ENCODE measurements at regions not wholly inside any gene's neighbourhood (a gene's known extent, or its start where the extent isn't known, plus 50 kb on each side); places are given as distances from the start of the nearest gene placed in this dataset.
A peak's percentile ranks its signal among the peaks of the same experiment; 100 is the strongest.

DNA sequence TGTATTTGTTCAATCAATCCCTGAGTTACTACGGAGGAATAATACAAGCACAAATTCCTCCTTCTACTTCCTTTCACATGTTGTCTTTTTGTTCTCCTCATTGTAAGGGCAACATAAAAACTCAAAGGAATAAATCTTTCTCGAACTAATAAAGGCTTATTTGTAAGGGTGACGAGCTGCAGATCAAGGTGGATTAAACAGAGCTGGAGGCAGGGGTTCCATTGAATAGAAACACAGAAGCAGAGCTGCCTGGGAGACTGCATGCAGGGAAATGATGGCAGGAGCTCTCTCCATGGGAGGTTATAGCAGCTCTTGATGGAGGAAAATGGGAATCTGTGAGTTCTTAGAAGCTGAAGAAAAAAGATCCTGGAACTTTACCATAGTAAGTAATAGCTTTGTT is 160.2 kb downstream of the CYYR1 start:
- ATAC-seq, result no peak
- Mint-ChIP-seq H3K4me3 (no peak overlapping the region), H3K27me3 (ENCODE audit: low read depth) (no peaks in the 10 kb centered on the region), H3K9me3 (no peaks in the 10 kb centered on the region), H3K4me1 (ENCODE audit: low read depth) (no peaks in the 10 kb centered on the region), H3K36me3 (ENCODE audit: insufficient read depth) (no peaks in the 10 kb centered on the region)
- no peak for DNase-seq

DNA sequence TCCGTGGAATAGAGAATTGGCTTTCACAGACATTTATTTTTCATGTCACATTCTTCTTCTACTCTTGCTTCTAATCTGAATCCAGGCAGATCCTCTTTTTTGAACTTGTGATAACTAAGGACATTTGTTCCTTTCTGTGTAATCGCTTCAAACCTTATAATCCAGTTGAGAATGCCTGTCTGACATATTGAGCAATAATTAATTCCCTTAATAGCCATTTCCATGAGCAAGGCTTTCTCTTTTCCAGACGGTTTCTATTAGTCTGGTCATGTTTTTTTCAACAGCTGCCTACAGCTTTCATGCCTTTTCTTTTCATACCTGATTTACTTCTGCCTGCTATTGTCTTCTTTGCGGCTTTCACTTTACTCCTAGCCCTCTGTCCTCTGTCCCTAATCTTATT is 163.4 kb downstream of the CYYR1 start:
- Mint-ChIP-seq H3K4me3 (no peak overlapping the region), H3K9me3 (no peaks in the 10 kb centered on the region), H3K4me1 (ENCODE audit: low read depth) (no peaks in the 10 kb centered on the region), H3K36me3 (ENCODE audit: insufficient read depth) (no peaks in the 10 kb centered on the region), H3K27me3 (ENCODE audit: low read depth) (no peaks in the 10 kb centered on the region)
- no peak for ATAC-seq
- no peak for DNase-seq

DNA sequence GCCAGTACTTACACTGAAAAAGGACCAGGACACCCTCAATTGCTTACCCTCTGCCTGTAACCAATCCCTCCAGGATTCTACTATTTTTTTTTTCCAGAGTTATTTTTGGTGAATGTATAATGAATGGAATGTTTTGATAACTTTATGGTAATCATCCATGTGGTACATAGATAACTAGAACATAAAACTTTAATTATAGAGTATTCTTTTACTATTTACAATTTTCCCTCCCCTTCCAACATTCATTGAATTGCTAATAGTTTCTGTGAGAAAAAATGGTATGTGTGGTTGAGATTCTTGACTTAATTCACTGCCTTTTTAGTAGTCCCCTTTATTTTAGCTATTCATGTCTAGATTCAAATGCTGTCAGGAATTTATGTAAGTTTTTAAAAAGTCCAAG is 164.6 kb downstream of the CYYR1 start:
- Mint-ChIP-seq H3K36me3 (ENCODE audit: insufficient read depth) (no peaks in the 10 kb centered on the region), H3K4me1 (ENCODE audit: low read depth) (no peaks in the 10 kb centered on the region), H3K27me3 (ENCODE audit: low read depth) (no peaks in the 10 kb centered on the region), H3K9me3 (no peaks in the 10 kb centered on the region), H3K4me3 (no peak overlapping the region)
- DNase-seq, result no peak
- no peak for ATAC-seq

DNA sequence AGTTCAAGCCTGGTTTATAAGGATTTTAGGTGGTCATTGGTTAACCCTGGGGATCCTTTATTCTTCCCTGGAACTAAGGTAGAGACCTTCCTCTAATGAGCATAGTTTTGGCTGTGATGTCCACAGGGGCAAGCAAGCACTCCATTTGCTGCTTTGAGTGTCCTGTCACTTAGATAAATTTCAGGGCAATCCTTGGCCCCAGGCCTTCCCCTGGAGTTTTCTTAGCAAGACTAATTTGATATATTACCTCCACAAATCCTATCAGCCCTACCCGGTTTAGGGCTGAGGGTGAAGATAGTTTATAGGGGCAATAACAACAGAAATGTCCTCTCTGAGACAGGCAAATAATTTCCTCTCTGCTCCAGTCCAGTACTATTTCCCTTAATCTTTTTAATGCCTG is 166.6 kb downstream of the CYYR1 start:
- ATAC-seq (no peak), DNase-seq (no peak)
- Mint-ChIP-seq H3K9me3 (no peaks in the 10 kb centered on the region), H3K27me3 (ENCODE audit: low read depth) (no peaks in the 10 kb centered on the region), H3K4me1 (ENCODE audit: low read depth) (no peaks in the 10 kb centered on the region), H3K36me3 (ENCODE audit: insufficient read depth) (no peaks in the 10 kb centered on the region), H3K4me3 (no peak overlapping the region)

DNA sequence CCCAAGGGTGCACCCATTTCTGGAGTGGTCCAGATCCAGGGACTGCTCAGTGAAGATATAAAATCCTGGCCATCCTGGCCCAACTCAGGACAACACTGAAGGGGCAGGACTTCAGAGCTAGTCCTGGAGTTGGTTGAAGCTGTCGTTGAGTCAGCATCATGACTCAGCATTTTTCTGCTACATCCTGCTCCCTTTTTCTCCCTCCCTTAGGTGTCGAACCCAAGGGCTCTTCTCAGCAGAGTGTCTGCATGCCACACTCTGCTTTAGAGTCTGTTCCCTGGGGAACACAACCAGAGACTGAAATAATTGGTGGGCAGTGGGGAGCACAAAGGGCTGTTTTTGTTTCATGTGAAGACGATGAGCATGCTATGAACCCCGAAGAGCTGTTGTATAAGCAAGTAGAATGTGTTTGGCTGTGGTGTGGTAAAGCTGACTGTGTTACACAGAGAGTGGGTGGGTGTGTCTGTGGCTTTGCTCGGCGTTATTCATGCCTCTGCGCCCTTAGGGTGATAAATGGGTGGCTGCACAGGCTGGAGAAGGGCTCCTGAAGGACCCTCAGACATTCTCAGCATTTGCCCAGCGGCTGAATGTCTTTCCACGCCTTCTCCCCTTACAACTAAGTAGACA is 167.2 kb downstream of the CYYR1 start:
- no peaks in the 10 kb centered on the region for H3K27me3 Mint-ChIP-seq (ENCODE audit: low read depth)
- H3K9me3 Mint-ChIP-seq, result no peaks in the 10 kb centered on the region
- H3K4me3 Mint-ChIP-seq, result no peak overlapping the region
- H3K36me3 Mint-ChIP-seq (ENCODE audit: insufficient read depth), result no peaks in the 10 kb centered on the region
- H3K4me1 Mint-ChIP-seq (ENCODE audit: low read depth), result no peaks in the 10 kb centered on the region
- ATAC-seq, result peak; percentile 57 to 69
- DNase-seq, result no peak

DNA sequence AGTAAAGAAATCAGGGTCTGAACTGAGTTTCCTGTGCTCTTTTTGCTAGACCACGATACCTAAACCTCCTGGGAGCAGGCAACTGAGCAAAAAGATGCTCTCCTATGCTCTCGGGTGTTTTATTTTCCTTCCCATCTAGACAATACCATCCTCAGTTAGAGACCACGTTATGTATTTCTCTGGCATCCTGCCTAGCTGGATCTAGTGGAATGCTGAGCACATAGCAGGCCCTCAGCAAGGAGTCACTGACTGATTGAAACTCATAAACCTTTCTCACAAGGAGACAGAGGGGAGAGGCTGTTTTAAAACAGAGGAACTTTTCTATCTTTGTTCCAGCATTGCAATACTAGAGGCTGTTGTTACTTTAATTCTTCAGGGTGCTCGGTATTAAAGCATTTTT is 168.0 kb downstream of the CYYR1 start:
- ATAC-seq, result no peak
- Mint-ChIP-seq H3K9me3 (no peaks in the 10 kb centered on the region), H3K4me1 (ENCODE audit: low read depth) (no peaks in the 10 kb centered on the region), H3K4me3 (no peak overlapping the region), H3K27me3 (ENCODE audit: low read depth) (no peaks in the 10 kb centered on the region), H3K36me3 (ENCODE audit: insufficient read depth) (no peaks in the 10 kb centered on the region)
- no peak for DNase-seq

DNA sequence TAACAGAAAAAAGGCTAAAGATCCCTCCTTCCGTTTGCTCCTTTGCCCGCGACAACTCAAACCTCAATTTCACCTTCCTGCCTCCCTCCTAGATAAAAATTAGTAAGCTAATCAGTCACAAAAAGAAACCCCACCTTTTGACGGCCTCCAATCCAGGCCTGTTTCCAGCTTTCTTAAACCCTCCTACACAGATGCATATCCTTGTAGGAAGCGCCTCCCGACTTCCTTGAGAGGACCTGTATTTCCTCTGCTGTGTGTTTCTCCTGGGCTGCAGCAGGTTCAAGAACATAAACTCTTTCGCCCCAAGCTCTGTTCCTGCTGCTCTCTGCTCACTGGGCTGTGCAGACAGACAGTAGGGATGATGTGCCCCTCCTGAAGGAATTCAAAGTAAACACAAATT is 168.8 kb downstream of the CYYR1 start:
- H3K4me3 Mint-ChIP-seq, result no peak overlapping the region
- ATAC-seq, result no peak
- no peaks in the 10 kb centered on the region for H3K36me3 Mint-ChIP-seq (ENCODE audit: insufficient read depth)

DNA sequence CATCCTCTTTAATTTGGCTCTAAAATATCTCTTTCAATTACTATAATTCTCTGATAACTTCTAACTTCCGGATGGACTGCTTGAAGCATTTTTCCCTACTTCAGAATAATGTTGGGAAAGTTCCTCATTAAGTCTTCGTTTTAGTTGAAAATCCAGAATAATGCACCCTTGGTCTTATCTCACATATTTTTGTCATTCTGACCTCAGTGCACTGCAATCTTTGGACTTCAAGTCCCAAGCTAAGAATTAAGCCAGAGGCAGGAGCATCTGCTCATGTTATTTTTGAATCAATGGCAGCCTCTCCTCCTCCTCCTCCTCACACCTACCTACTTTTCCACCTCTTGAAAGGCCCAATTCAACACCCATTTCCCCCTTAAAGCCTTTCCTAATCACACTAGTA is 169.8 kb downstream of the CYYR1 start:
- H3K4me1 Mint-ChIP-seq (ENCODE audit: low read depth), result no peaks in the 10 kb centered on the region
- DNase-seq (no peak), ATAC-seq (no peak)
- H3K9me3 Mint-ChIP-seq, result no peaks in the 10 kb centered on the region
- no peak overlapping the region for H3K4me3 Mint-ChIP-seq
- H3K27me3 Mint-ChIP-seq (ENCODE audit: low read depth), result no peaks in the 10 kb centered on the region
- H3K36me3 Mint-ChIP-seq (ENCODE audit: insufficient read depth), result no peaks in the 10 kb centered on the region

More for the DNA sequence above, 168.8 kb downstream of the CYYR1 start:
- no peak for DNase-seq
- H3K4me1 Mint-ChIP-seq (ENCODE audit: low read depth), result no peaks in the 10 kb centered on the region
- H3K9me3 Mint-ChIP-seq, result no peaks in the 10 kb centered on the region
- H3K27me3 Mint-ChIP-seq (ENCODE audit: low read depth), result no peaks in the 10 kb centered on the region

DNA sequence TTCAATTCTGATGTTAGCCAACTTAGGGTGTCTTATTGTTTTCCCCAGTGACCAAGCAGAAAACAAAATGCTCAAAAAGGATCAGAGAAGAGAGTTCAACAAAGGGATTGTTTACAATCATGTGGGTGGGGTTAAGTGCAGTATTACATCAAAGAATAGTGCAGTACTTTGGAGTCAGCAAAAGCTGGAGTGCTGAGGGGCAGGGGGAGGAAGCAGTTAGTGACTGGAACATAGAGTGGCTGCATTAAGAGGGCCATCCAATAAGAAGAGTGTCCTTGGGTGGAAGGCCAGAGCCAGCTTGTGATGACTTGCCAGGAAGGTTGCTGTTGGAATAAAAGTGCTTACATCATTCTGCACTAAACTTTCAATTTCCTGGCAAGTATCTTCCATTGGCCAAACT is 175.5 kb downstream of the CYYR1 start:
- Mint-ChIP-seq H3K36me3 (ENCODE audit: insufficient read depth) (no peaks in the 10 kb centered on the region), H3K4me1 (ENCODE audit: low read depth) (no peaks in the 10 kb centered on the region), H3K27me3 (ENCODE audit: low read depth) (no peaks in the 10 kb centered on the region), H3K4me3 (no peak overlapping the region), H3K9me3 (no peaks in the 10 kb centered on the region)
- DNase-seq, result no peak
- ATAC-seq, result no peak

DNA sequence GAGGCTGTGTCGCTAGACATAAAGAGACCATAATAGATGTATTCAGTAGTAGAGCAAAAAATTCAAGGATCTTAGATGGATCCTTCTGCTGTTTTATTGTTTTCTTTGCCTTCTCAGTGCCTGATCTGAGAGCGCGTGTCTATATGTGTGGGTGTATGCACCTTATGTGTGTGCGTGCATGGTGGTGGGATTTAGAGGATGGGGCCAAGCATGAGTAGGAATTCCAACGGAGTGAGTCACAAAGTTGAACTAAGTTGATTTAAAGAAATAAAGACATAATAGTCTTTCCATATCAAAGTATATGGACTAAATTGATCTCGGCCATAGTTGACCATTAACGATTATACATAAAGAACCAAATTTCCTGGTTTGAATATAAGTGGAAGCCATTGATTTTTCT is 178.7 kb downstream of the CYYR1 start:
- no peaks in the 10 kb centered on the region for H3K27me3 Mint-ChIP-seq (ENCODE audit: low read depth)
- ATAC-seq, result no peak
- no peaks in the 10 kb centered on the region for H3K36me3 Mint-ChIP-seq (ENCODE audit: insufficient read depth)

DNA sequence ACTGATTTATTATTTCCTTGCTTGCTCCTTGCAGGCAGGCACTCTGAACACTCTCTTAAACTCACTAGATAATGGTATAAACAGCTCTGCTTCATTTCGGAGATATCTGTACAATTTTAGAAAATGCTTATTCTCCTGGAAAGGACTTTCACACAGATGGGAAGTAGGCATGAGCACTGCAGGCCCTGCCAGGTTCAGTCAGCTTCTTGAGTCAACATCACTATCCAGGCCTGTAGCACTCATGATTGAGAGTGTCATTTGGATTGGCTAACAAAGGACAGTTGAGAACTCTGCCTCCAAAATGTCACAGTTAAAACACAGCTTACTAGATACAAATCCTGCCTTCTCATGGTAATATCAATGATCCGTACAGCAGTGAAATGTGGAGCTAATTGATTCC is 181.9 kb downstream of the CYYR1 start:
- DNase-seq, result no peak
- no peaks in the 10 kb centered on the region for H3K36me3 Mint-ChIP-seq (ENCODE audit: insufficient read depth)
- no peaks in the 10 kb centered on the region for H3K9me3 Mint-ChIP-seq
- H3K4me3 Mint-ChIP-seq, result no peak overlapping the region
- H3K4me1 Mint-ChIP-seq (ENCODE audit: low read depth), result no peaks in the 10 kb centered on the region
- H3K27me3 Mint-ChIP-seq (ENCODE audit: low read depth), result no peaks in the 10 kb centered on the region
- no peak for ATAC-seq

More for the DNA sequence above, 178.7 kb downstream of the CYYR1 start:
- no peaks in the 10 kb centered on the region for H3K4me1 Mint-ChIP-seq (ENCODE audit: low read depth)
- H3K4me3 Mint-ChIP-seq, result no peak overlapping the region
- H3K9me3 Mint-ChIP-seq, result no peaks in the 10 kb centered on the region
- DNase-seq, result no peak

DNA sequence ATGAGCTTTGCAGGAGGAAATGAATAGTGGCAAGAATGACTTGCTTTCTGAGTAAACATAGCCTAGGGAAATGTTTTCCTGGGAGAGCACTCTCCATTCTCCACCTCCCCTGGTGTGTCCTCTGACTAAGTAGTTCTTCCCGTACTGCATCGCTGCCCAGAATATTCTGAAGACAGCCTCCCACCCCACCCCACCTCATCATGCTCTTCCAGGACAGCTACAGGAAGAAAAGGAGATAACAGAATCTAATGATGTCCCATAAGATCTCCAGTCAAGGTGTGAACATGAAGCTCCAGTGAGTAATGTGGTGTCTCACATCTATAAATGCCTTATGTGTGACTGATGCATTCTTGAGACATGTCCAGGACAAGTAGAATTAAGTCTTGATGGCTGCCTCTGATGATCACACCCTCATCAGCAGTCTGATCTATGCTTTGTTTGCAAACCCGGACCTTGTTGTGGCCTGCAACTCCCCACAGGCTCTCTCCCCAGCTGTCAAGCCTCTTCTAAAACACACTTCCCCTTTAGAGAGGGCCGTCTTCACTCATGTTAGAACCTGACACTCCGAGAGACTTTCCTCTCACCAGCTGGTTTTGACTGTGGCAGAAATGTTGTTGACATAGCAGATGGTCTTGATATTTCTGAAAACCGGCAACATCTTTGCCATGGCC is 183.0 kb downstream of the CYYR1 start:
- Mint-ChIP-seq H3K4me3 (no peak overlapping the region), H3K36me3 (ENCODE audit: insufficient read depth) (no peaks in the 10 kb centered on the region), H3K4me1 (ENCODE audit: low read depth) (no peaks in the 10 kb centered on the region), H3K9me3 (no peaks in the 10 kb centered on the region), H3K27me3 (ENCODE audit: low read depth) (no peaks in the 10 kb centered on the region)
- no peak for ATAC-seq
- no peak for DNase-seq

DNA sequence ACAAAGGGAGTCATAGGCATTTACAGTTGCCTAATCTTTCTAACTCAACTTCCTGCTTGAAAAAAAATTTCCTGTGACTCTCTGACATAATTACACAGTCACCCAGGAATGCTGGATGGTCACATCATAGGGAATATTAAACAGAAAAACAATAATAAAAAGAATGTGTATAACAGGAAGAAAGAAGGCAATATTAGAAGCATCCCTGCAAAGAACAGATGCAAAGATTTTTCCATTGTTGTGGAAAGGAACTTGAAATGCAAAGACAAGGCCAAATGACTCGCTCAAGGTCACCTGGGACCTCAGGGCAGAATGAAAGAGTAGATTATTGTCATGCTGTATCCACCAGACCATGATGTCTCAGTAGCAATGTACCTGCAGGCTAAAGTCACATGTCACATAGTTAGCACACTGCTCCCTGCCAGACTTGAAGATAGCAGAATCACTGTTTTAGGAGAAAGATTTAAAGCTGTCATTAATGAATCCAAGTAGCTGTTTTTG is 184.3 kb downstream of the CYYR1 start:
- Mint-ChIP-seq H3K27me3 (ENCODE audit: low read depth) (no peaks in the 10 kb centered on the region), H3K4me3 (no peak overlapping the region), H3K4me1 (ENCODE audit: low read depth) (no peaks in the 10 kb centered on the region), H3K36me3 (ENCODE audit: insufficient read depth) (no peaks in the 10 kb centered on the region), H3K9me3 (no peaks in the 10 kb centered on the region)
- DNase-seq (no peak), ATAC-seq (no peak)

DNA sequence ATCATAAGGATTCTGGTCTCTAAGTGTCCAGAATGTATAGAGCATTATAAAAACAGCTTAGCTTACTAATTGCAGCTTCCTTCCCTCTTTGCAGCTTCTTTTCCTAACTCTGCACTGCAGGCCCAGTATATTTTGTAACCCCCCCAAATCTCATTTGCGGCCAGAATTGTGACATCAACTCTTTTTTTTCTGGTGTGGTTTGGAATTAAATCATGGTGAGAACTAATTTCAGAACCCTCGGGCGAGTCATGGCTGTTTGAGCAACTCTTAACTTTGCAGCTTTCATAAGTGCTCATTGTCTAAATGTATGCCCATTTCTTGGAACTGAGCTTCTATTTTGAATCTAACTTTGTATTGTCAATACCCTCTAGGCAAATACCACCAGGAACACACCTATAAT is 187.4 kb downstream of the CYYR1 start:
- H3K4me3 Mint-ChIP-seq, result no peak overlapping the region
- no peaks in the 10 kb centered on the region for H3K9me3 Mint-ChIP-seq
- no peak for DNase-seq
- no peaks in the 10 kb centered on the region for H3K27me3 Mint-ChIP-seq (ENCODE audit: low read depth)
- no peak for ATAC-seq
- H3K4me1 Mint-ChIP-seq (ENCODE audit: low read depth), result no peaks in the 10 kb centered on the region
- H3K36me3 Mint-ChIP-seq (ENCODE audit: insufficient read depth), result no peaks in the 10 kb centered on the region

DNA sequence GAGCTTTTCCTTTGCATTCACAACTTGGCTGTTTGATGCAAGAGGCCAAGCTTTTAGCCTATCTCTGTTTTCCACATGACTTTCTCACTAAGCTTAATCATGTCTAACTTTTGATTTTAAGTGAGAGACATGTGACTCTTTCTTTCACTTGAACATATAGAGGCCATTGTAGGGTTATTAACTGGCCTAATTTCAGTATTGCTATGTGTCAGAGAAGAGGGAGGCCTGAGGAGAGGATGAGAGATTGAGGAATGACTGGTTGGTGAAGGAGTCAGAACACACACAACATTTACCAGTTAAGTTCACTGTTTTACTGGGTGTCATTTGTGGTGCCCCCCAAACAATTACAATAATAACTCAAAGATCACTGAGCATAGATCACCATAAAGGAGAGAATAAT is 193.5 kb downstream of the CYYR1 start:
- H3K9me3 Mint-ChIP-seq, result no peaks in the 10 kb centered on the region
- no peak overlapping the region for H3K4me3 Mint-ChIP-seq
- H3K27me3 Mint-ChIP-seq (ENCODE audit: low read depth), result no peaks in the 10 kb centered on the region
- no peak for DNase-seq
- peak in 1 of 2 donors; percentile 43 for ATAC-seq
- no peaks in the 10 kb centered on the region for H3K4me1 Mint-ChIP-seq (ENCODE audit: low read depth)
- H3K36me3 Mint-ChIP-seq (ENCODE audit: insufficient read depth), result no peaks in the 10 kb centered on the region

All from activated T-cell treated with anti-CD3 and anti-CD28 coated beads, Interleukin-2, amount 50 U/mL, for 4 hours (primary cell).